ENCODE measurements at regions not wholly inside any gene's neighbourhood (a gene's known extent, or its start where the extent isn't known, plus 50 kb on each side); places are given as distances from the start of the nearest gene placed in this dataset.

- peak; percentile 7 for TF ChIP-seq CTCF (IDR thresholded peaks at IDR 0.05; ENCODE audit: insufficient read depth, low read depth, low read length, missing control alignments)
- no peak overlapping the region for H3K4me3 ChIP-seq (ENCODE audit: low read depth, low read length)
- peak; percentile 6 for DNase-seq (ENCODE audit: low read depth)
These were observed 181.2 kb upstream of the LRATD1 start for GRCh38 chr2:14451312-14451711.

- no peak overlapping the region for H3K4me3 ChIP-seq (ENCODE audit: low read depth, low read length)
- TF ChIP-seq CTCF (IDR thresholded peaks at IDR 0.05; ENCODE audit: insufficient read depth, low read depth, low read length, missing control alignments), result no peak
- DNase-seq (ENCODE audit: low read depth), result no peak
These were observed 178.3 kb upstream of the LRATD1 start for GRCh38 chr2:14454202-14454601.

- H3K4me3 ChIP-seq (ENCODE audit: low read depth, low read length), result no peak overlapping the region
- TF ChIP-seq CTCF (IDR thresholded peaks at IDR 0.05; ENCODE audit: insufficient read depth, low read depth, low read length, missing control alignments), result no peak
- no peak for DNase-seq (ENCODE audit: low read depth)
These were observed 172.7 kb upstream of the LRATD1 start for GRCh38 chr2:14459786-14460325.

GRCh38 chr2:14475994-14476393, 156.5 kb upstream of the LRATD1 start:
- peak; percentile 3 for DNase-seq (ENCODE audit: low read depth)
- no peak for TF ChIP-seq CTCF (IDR thresholded peaks at IDR 0.05; ENCODE audit: insufficient read depth, low read depth, low read length, missing control alignments)
- no peak overlapping the region for H3K4me3 ChIP-seq (ENCODE audit: low read depth, low read length)

- no peak for DNase-seq (ENCODE audit: low read depth)
These were observed 153.0 kb upstream of the LRATD1 start for GRCh38 chr2:14479486-14479885.

GRCh38 chr2:14480120-14480519, 152.4 kb upstream of the LRATD1 start:
- H3K4me3 ChIP-seq (ENCODE audit: low read depth, low read length), result no peak overlapping the region
- no peak for TF ChIP-seq CTCF (IDR thresholded peaks at IDR 0.05; ENCODE audit: insufficient read depth, low read depth, low read length, missing control alignments)
- DNase-seq (ENCODE audit: low read depth), result no peak

More at GRCh38 chr2:14479486-14479885, 153.0 kb upstream of the LRATD1 start:
- no peak overlapping the region for H3K4me3 ChIP-seq (ENCODE audit: low read depth, low read length)
- no peak for TF ChIP-seq CTCF (IDR thresholded peaks at IDR 0.05; ENCODE audit: insufficient read depth, low read depth, low read length, missing control alignments)

GRCh38 chr2:14480906-14481305, 151.6 kb upstream of the LRATD1 start:
- H3K4me3 ChIP-seq (ENCODE audit: low read depth, low read length), result no peak overlapping the region
- TF ChIP-seq CTCF (IDR thresholded peaks at IDR 0.05; ENCODE audit: insufficient read depth, low read depth, low read length, missing control alignments), result no peak
- no peak for DNase-seq (ENCODE audit: low read depth)
